H7 (cell line): ENCODE measurements at regions not wholly inside any gene's neighbourhood (a gene's known extent, or its start where the extent isn't known, plus 50 kb on each side); places are given as distances from the start of the nearest gene placed in this dataset.

Experiments used
- DNase-seq: peaks from one replicate; pipeline ENCODE4 v3.0.0; 2012
- H3K27me3 ChIP-seq: 2 replicates; pipeline ENCODE4 v1.6.0; 2011; ENCODE audit warnings: mild to moderate bottlenecking, low read length; ENCODE audit not compliant: control insufficient read depth, insufficient read depth
- H3K36me3 ChIP-seq: replicated peaks from 2 replicates; pipeline ENCODE4 v1.5.1; 2011; ENCODE audit warnings: low read length; ENCODE audit not compliant: control insufficient read depth, insufficient read depth
- H3K4me3 ChIP-seq: 2 replicates; pipeline ENCODE4 v1.5.1; 2011; ENCODE audit warnings: low read depth, mild to moderate bottlenecking, control low read depth, low read length, moderate library complexity; ENCODE audit not compliant: insufficient read depth

DNA sequence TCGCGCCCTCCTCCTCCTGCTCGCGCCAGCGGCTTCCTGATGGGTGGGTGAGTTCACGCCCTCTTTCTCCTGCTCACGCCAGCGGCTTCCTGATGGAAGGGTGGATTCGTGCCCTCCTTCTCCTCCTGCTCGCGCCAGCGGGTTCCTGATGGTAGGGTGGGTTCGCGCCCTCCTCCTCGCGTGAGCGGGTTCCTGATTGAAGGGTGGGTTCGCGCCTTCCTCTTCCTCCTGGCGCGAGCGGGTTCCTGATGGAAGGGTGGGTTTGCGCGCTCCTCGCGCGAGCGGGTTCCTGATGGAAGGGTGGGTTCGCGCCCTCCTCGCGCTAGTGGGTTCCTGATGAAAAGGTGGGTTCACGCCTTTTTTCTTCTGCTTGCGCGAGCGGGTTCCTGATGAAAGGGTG lies 62.0 kb upstream of the MGAT5 start:
- no peak for DNase-seq
- Histone ChIP-seq H3K36me3 (no peaks in the 10 kb centered on the region), H3K4me3 (no peak overlapping the region), H3K27me3 (no peaks in the 10 kb centered on the region)

DNA sequence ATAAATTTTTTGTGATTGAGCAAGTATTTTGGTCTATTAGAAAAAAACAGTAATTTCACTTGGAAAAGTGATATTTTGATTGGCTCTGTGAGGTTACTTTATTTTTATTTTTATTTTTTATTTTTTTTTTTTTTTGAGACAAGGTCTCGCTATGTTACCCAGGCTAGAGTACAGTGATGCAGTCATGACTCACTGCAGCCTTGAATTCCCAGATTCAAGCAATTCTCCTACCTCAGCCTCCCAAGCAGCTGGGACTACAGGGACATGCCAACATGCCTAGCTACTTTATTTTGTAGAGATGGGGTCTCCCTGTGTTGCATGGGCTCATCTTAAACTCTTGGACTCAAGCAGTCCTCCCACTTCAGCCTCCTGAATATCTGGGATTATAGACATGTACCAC lies 60.9 kb upstream of the MGAT5 start:
- H3K36me3 ChIP-seq, result no peaks in the 10 kb centered on the region
- DNase-seq, result no peak
- no peak overlapping the region for H3K4me3 ChIP-seq
- no peaks in the 10 kb centered on the region for H3K27me3 ChIP-seq

DNA sequence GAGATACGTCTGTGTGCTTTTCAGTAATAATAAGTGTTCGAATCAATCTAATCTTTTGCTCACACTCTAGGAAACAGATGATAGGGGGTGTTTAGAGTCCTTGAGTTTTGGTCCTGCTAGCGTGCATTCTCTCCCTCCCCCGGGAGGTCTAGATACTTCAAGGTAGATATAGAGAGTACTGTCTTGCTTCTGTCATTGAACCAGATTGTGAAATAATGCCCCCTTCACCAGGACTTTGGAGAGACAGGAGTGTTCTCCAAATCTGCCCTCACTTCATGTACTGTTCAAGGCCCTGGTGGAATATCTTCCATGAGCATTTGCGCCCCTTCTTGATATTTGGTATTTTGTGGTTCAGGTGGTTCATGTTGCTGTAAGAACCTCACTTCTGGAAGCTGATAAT lies 59.4 kb upstream of the MGAT5 start:
- H3K27me3 ChIP-seq, result no peaks in the 10 kb centered on the region
- DNase-seq, result no peak
- no peak overlapping the region for H3K4me3 ChIP-seq
- H3K36me3 ChIP-seq, result no peaks in the 10 kb centered on the region

DNA sequence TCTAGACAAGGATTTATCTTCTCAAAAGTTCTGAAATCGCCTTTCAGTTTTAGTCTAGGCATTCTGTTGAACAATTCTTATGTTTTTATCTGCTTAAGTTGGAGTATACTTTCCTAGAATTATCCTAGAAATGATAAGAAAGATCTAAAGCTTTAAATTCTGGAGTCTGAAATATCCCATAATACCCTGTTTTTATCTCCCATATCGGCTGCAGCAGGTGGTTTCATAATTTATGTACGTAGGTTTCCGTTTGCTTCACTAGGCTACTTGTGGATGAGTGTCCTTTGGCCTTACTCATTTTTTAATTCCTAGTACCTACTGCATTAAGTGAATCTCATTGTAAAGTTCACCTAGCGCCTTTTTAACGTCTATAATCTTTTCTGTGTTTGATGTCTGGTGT lies 58.5 kb upstream of the MGAT5 start:
- Histone ChIP-seq H3K4me3 (no peak overlapping the region), H3K27me3 (no peaks in the 10 kb centered on the region), H3K36me3 (no peaks in the 10 kb centered on the region)
- DNase-seq, result no peak

DNA sequence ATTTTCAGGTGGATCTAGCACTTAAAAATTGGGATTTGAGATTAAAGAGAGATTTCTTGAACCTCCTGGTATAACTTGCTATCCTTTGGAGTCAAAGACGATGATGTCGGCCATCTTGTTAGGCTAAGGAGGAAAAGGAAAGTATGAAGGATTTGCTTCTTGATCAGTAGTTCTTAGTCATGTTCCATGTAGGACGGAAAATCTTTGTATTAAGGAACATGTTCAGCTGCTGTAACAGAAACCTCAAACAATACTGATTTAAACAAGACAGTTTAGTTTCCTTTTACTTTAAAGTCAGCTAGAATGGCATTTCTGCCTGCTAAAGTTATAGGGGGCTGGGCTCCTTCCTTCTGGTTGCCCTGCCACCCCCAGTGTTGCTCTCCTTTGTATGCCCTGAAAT lies 56.4 kb upstream of the MGAT5 start:
- H3K4me3 ChIP-seq, result no peak overlapping the region
- H3K36me3 ChIP-seq, result no peaks in the 10 kb centered on the region
- no peak for DNase-seq
- H3K27me3 ChIP-seq, result no peaks in the 10 kb centered on the region

DNA sequence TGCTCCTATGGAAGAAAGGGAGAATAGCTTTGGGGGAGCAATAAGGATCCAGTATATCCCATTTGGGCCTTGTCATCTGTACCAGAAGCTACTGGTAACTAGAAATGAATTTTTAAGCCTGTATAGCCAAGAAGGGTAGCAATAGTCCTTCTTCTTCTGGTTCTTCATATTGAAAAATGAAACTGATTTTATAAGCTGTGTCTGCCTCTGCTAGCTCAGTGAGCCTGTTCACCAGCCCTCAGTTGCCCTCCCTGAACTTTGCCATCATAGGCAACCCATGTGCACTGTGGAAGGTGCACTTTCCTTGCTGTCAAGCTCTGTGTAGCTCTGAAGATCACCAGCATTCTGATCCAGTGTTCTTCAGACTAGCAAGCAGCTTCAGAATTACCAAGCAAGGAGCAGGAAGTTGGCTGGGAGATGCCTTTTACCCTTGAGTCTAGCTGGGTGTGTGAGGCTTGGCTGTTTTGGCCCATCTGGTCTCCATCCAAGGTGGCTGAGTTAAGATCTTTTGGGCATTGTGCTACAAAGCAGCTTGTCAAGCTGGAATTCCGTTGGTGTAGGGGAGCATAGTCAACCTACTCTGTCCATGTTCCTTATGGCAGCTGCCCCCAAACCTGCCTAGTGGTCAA lies 55.8 kb upstream of the MGAT5 start:
- Histone ChIP-seq H3K27me3 (no peaks in the 10 kb centered on the region), H3K36me3 (no peaks in the 10 kb centered on the region), H3K4me3 (no peak overlapping the region)
- no peak for DNase-seq

DNA sequence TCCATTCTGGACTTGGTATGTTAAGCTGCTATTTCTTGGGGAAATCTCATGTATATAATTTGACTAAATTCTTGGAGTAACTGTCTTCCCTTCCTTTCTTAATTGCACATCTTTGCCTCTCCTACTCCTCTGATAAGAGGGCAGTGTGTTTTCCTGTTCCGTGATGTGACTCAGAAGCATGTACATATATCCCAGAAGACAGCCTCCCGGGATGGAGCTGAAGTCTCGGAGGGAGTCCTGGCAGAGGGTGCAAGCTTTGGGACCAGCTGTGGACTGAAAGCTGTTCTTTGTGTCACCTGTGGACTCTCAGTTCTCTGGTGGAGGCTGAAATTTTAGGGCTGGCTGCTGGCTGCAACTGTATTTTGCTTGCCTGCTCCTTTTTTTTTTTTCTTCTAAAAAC lies 54.7 kb upstream of the MGAT5 start:
- no peaks in the 10 kb centered on the region for H3K36me3 ChIP-seq
- no peaks in the 10 kb centered on the region for H3K27me3 ChIP-seq
- no peak overlapping the region for H3K4me3 ChIP-seq
- no peak for DNase-seq

DNA sequence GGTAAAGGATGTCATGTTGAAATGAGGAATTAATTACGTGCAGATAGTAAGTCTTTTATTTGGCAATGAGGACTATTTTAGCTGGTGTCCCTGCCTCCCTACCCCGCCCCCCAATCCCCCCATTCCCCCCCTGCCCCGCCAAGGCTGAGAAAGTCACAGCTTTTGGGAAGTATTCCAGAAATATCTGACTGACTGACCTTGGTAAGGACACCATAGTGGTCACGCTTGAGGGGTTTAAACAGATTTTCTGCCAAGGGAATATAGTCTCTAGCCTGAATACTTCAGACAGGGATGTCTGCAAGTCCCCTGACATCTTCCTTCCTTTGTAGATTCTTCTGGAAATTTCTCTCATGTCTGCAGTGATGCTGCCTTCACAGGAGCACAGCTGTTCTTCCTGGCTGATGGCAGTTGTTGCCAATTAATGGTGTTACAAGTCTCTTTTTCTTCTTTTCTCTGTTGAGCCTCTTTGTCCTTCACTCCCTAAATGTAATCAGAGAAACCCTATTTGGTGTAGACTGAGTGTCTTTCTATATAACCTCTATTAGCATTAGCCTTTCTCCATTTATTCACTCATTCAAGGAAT lies 53.7 kb upstream of the MGAT5 start:
- Histone ChIP-seq H3K4me3 (no peak overlapping the region), H3K27me3 (no peaks in the 10 kb centered on the region), H3K36me3 (no peaks in the 10 kb centered on the region)
- DNase-seq, result no peak

DNA sequence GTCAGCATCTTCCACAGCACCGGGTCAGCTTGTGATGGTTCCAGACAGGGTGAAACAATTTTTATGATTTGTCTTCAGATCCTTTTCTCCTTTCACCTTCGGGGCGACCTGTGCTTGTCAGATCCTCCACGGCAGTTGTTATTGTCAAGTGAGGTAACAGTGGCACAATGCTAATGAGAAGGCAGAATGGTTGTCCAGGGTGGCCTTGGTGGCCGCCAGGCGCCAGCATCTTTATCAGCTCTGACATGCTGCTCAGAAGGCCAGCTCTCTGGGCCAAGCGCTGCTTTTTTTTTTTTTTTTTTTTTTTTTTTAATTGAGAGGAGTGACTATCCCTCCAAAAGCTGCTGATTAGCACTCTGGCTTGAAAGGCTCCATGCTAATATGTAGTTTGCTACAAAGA lies 52.3 kb upstream of the MGAT5 start:
- Histone ChIP-seq H3K27me3 (no peaks in the 10 kb centered on the region), H3K36me3 (no peaks in the 10 kb centered on the region)
- DNase-seq, result no peak

DNA sequence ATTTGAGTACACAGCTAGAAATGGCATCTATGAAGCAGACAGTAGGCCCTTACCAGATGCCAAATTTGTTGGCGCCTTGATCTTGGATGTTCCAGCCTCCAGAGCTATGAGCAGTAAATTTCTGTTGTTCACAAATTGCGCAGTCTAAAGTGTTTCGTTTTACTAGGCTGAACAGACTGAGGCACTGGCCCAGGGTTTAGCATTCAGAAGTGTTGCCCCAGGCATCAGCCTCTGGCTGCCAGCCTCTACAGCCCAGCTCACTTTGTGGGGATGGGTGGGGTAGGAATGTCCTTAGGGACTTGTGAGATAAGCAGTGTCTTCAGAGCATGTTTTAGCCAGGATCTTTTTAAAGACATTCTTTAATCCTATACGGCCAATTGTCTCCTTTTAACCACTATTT lies 51.5 kb upstream of the MGAT5 start:
- Histone ChIP-seq H3K36me3 (no peaks in the 10 kb centered on the region), H3K4me3 (no peak overlapping the region)
- no peak for DNase-seq

More for the DNA sequence above, 52.3 kb upstream of the MGAT5 start:
- no peak overlapping the region for H3K4me3 ChIP-seq

DNA sequence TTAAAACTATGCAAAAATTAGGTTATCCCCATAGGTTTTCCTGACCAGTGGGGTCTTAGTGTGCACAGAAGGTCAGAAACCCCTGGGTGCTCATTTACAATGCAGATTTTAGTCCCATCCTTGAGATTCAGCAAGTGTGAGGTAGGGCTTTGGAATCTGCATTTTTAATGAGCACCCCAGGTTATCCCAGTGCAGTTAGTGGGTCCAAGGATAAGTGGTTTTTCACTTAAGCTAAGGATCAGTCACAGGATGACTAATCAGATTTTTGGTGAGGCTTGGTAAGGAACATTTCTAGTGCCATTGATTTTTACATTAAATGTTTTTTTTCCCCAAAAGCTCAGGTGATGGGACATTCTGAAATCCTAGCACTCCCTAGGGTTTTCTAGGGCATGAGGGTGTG lies 50.7 kb upstream of the MGAT5 start:
- no peak for DNase-seq
- no peaks in the 10 kb centered on the region for H3K27me3 ChIP-seq
- H3K4me3 ChIP-seq, result no peak overlapping the region
- no peaks in the 10 kb centered on the region for H3K36me3 ChIP-seq

More for the DNA sequence above, 51.5 kb upstream of the MGAT5 start:
- no peaks in the 10 kb centered on the region for H3K27me3 ChIP-seq
